GM12878 (cell line): ENCODE measurements at regions not wholly inside any gene's neighbourhood (a gene's known extent, or its start where the extent isn't known, plus 50 kb on each side); places are given as distances from the start of the nearest gene placed in this dataset.

Experiments used
- ATAC-seq: fragments of 200-7000 bp; cut with Tn5 transposase; 3 replicates; pipeline ENCODE4 v1.9.1; 2020; ENCODE audit warnings: mild to moderate bottlenecking, moderate library complexity
- BruUV-seq: library from RNA; stranded (reverse); fragments of 400-500 nt; replicated peaks from 2 replicates; lab custom pipeline; 2021; lab: Mats Ljungman, UMichigan
- CTCF ChIA-PET: fragments of 300-600 bp; sonication (Branson Sonifier 250); formaldehyde crosslinking; extraction: SDS; loops from one replicate; lab custom pipeline; 2021; ENCODE audit warnings: inconsistent platforms; lab: Yijun Ruan, JAX
- POLR2A ChIA-PET: fragments of 350-600 bp; formaldehyde crosslinking; extraction: SDS; loops from one replicate; lab custom pipeline; 2021; ENCODE audit warnings: inconsistent platforms; lab: Charles Lee
- RAD21 ChIA-PET: fragments of 300-600 bp; sonication (Branson Sonifier 250); formaldehyde crosslinking; loops from one replicate; lab custom pipeline; 2023; ENCODE audit warnings: antibody characterized with exemption; ENCODE audit not compliant: unreplicated experiment; lab: Charles Lee
- SMC1A ChIA-PET: fragments of 300-600 bp; sonication (Branson Sonifier 250); formaldehyde crosslinking; loops from one replicate; lab custom pipeline; 2023; ENCODE audit not compliant: unreplicated experiment, uncharacterized antibody; lab: Charles Lee
- DNase-seq: peaks from one replicate; pipeline ENCODE4 v3.0.0-alpha.2; 2011; ENCODE audit warnings: low read depth, low spot score
- FAIRE-seq: peaks from 3 replicates; lab custom pipeline; 2011; peaks lifted over from hg19 to GRCh38; lab: Jason Lieb, UNC
- H2AFZ ChIP-seq: 2 replicates; pipeline ENCODE4 v1.6.0; 2011; ENCODE audit warnings: low read depth, low read length, control low read depth; ENCODE audit not compliant: control insufficient read depth
- H3K27ac ChIP-seq: 2 replicates; pipeline ENCODE4 v1.5.1; 2011; ENCODE audit warnings: control low read depth; ENCODE audit not compliant: control insufficient read depth, insufficient read depth
- H3K27me3 ChIP-seq, 2 experiments: replicated peaks in 1 of 2; 2 replicates each; pipeline versions ENCODE4 v1.6.0 to v1.6.1; 2011; ENCODE audit warnings: low read length in 1 of 2; ENCODE audit not compliant: control insufficient read depth in 2 of 2, insufficient read depth in 2 of 2
- H3K36me3 ChIP-seq, 2 experiments: 2 replicates each; pipeline ENCODE4 v1.5.1; 2011; ENCODE audit warnings: low read length in 1 of 2; ENCODE audit not compliant: control insufficient read depth in 2 of 2, insufficient read depth in 2 of 2
- H3K4me1 ChIP-seq: 2 replicates; pipeline ENCODE4 v1.6.1; 2011; ENCODE audit warnings: mild to moderate bottlenecking, low read length, moderate library complexity, mixed read lengths; ENCODE audit not compliant: control insufficient read depth, insufficient read depth
- H3K4me2 ChIP-seq: 2 replicates; pipeline ENCODE4 v1.6.0; 2011; ENCODE audit warnings: control low read depth; ENCODE audit not compliant: control insufficient read depth, insufficient read depth
- H3K4me3 ChIP-seq: fragments of 200-600 bp; sonication (generic); 2 replicates; pipeline ENCODE4 v1.5.1; 2016
- H3K79me2 ChIP-seq: 2 replicates; pipeline ENCODE4 v1.6.0; 2011; ENCODE audit warnings: low read length; ENCODE audit not compliant: control insufficient read depth, insufficient read depth
- H3K9ac ChIP-seq: 2 replicates; pipeline ENCODE4 v1.8.0; 2011; ENCODE audit warnings: low read length, control low read depth, mixed read lengths; ENCODE audit not compliant: control insufficient read depth, insufficient read depth
- H3K9me3 ChIP-seq: replicated peaks from 3 replicates; pipeline ENCODE4 v1.5.1; 2011; ENCODE audit warnings: mild to moderate bottlenecking, low read length; ENCODE audit not compliant: control insufficient read depth, insufficient read depth
- H4K20me1 ChIP-seq: 2 replicates; pipeline ENCODE4 v1.6.0; 2011; ENCODE audit not compliant: control insufficient read depth, insufficient read depth
- CREM ChIP-seq: IDR thresholded peaks from 2 replicates; pipeline ENCODE4 v1.6.1; 2014; ENCODE audit warnings: antibody characterized with exemption, low read depth
- IKZF2 ChIP-seq, 2 experiments: fragments of 450-650 bp; IDR thresholded peaks; 2 replicates each; pipeline ENCODE4 v1.6.1; 2017; ENCODE audit warnings: mild to moderate bottlenecking in 2 of 2, moderate library complexity in 2 of 2
- MTA2 ChIP-seq: fragments of 450-650 bp; IDR thresholded peaks from 2 replicates; pipeline ENCODE4 v1.6.1; 2016; ENCODE audit warnings: low read depth, mild to moderate bottlenecking, moderate library complexity
- NFYA ChIP-seq: IDR thresholded peaks from 2 replicates; pipeline ENCODE4 v1.6.1; 2011; ENCODE audit warnings: low read depth, mild to moderate bottlenecking, low read length, improper control_type of control experiment, borderline replicate concordance
- NFYB ChIP-seq: IDR thresholded peaks from 2 replicates; pipeline ENCODE4 v1.6.1; 2011; ENCODE audit warnings: low read depth, mild to moderate bottlenecking, low read length, improper control_type of control experiment, moderate library complexity; ENCODE audit not compliant: insufficient read depth
- POLR2A ChIP-seq: IDR thresholded peaks from 2 replicates; pipeline ENCODE4 v1.6.1; 2011; ENCODE audit warnings: low read depth, mild to moderate bottlenecking, low read length
- POU2F2 ChIP-seq: IDR thresholded peaks from 3 replicates; pipeline ENCODE4 v1.6.1; 2011; ENCODE audit warnings: low read depth, mild to moderate bottlenecking, low read length, borderline replicate concordance
- SIN3A ChIP-seq: IDR thresholded peaks from 2 replicates; pipeline ENCODE4 v1.6.1; 2012; ENCODE audit warnings: low read depth, low read length, improper control_type of control experiment
- SREBF2 ChIP-seq: IDR thresholded peaks from 2 replicates; pipeline ENCODE4 v1.6.1; 2012; ENCODE audit warnings: mild to moderate bottlenecking, low read length
- STAT1 ChIP-seq: fragments of 450-650 bp; conservative IDR thresholded peaks from 2 replicates; pipeline ENCODE4 v1.6.1; 2014; ENCODE audit warnings: antibody characterized with exemption, mild to moderate bottlenecking
- TARDBP ChIP-seq: IDR thresholded peaks from 2 replicates; pipeline ENCODE4 v1.6.1; 2016; ENCODE audit warnings: borderline replicate concordance
- ZBTB4 ChIP-seq: fragments of 450-650 bp; formaldehyde crosslinking; IDR thresholded peaks from 2 replicates; pipeline ENCODE4 v1.4.0; 2022; ENCODE audit warnings: mild to moderate bottlenecking, moderate library complexity
- ZNF622 ChIP-seq: fragments of 450-650 bp; IDR thresholded peaks from 2 replicates; pipeline ENCODE4 v1.6.1; 2017; ENCODE audit warnings: mild to moderate bottlenecking, inconsistent platforms
- ZZZ3 ChIP-seq: IDR thresholded peaks from 2 replicates; pipeline ENCODE4 v1.6.1; 2011; ENCODE audit warnings: low read depth; ENCODE audit not compliant: control insufficient read depth, insufficient read length
- WGBS: methylation state at CpG from one replicate; pipeline ENCODE4 v1.1.6; 2016; ENCODE audit warnings: low lambda C conversion rate; ENCODE audit not compliant: insufficient replicate concordance, insufficient coverage; ENCODE audit errors: missing lambda C conversion rate; 5-methylcytosine and 5-hydroxymethylcytosine counted together
- in situ Hi-C: fragments of 300-500 bp; cut with MboI; formaldehyde crosslinking; loops from 9 replicates; pipeline ENCODE4 v1.14.3; 2018; ENCODE audit warnings: mixed read lengths
- intact Hi-C: fragments of 100-400 bp; cut with micrococcal nuclease; formaldehyde crosslinking; loops from one replicate; pipeline ENCODE4 v1.14.2; 2022; ENCODE audit not compliant: unreplicated experiment
- TF ChIP-seq, protein P1 (sequence below): fragments of 450-650 bp; conservative IDR thresholded peaks from 2 replicates; pipeline ENCODE4 v1.6.1; 2017; ENCODE audit warnings: mild to moderate bottlenecking, moderate library complexity

DNA sequence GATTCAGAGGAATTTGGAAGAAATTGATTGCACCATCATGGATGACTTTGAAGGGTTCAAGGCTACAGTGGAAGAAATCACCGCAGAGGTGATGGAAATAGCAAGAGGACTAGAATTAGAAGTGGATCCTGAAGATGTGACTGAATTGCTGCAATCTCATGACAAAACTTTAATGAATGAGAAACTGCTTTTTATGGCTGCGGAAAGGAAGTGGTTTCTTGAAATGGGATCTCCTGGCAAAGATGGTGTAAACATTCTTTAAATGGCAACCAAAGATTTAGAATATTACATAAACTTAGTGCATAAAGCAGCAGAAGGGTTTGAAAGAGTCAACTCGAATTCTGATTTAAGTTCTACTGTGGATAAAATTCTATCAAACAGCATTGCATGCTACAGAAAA, 698.6 kb downstream of the PLA2G4A start:
- Histone ChIP-seq H2AFZ (no peak overlapping the region), H3K79me2 (no peaks in the 10 kb centered on the region), H3K4me3 (no peak overlapping the region), H3K9ac (no peak overlapping the region), H3K36me3 (no peaks in the 10 kb centered on the region), H3K27me3 (no peaks in the 10 kb centered on the region), H3K9me3 (no peaks in the 10 kb centered on the region), H3K4me2 (no peak overlapping the region), H3K4me1 (no peaks in the 10 kb centered on the region), H3K27ac (no peak overlapping the region), H4K20me1 (no peaks in the 10 kb centered on the region)
- ChIA-PET CTCF (no interaction called here), SMC1A (no interaction called here), POLR2A (no interaction called here), RAD21 (no interaction called here)
- TF ChIP-seq STAT1 = no peak
- FAIRE-seq (no peak), ATAC-seq (no peak), DNase-seq (no peak)
- 18% methylated on average over 3 of the region's 3 CpGs for WGBS
- intact Hi-C loops = no loop called here
- BruUV-seq = no TSS peak
- in situ Hi-C loops = no loop called here

DNA sequence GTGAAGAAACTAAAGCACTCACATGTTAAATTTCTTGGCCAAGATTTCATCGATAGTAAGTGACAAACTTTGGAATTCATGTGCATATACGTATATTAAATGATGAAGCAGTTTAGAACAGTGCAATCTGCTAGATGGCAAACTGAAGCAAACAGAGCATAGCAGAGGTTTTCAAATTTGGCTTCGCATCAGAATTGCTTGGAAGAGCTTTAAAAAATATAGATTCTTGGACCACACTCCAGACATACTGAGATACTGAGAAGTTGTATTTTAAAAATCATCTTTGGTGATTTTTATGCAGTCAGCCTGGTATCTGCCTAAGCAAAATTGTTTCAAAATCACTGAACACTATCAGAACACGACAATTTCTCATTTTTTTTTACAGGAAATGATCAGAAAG, 709.2 kb downstream of the PLA2G4A start:
- CTCF ChIA-PET = no interaction called here
- Histone ChIP-seq H3K9ac (no peak overlapping the region), H3K4me2 (no peak overlapping the region), H3K4me3 (no peak overlapping the region), H3K9me3 (no peaks in the 10 kb centered on the region), H3K79me2 (no peaks in the 10 kb centered on the region), H3K27me3 (no peaks in the 10 kb centered on the region), H4K20me1 (no peaks in the 10 kb centered on the region), H3K36me3 (no peaks in the 10 kb centered on the region), H3K27ac (no peak overlapping the region), H2AFZ (no peak overlapping the region), H3K4me1 (no peaks in the 10 kb centered on the region)
- BruUV-seq = no TSS peak
- no peak for FAIRE-seq
- ATAC-seq = no peak
- intact Hi-C loops (no loop called here), in situ Hi-C loops (no loop called here)
- SMC1A ChIA-PET = no interaction called here
- POLR2A ChIA-PET = no interaction called here
- RAD21 ChIA-PET = no interaction called here
- DNase-seq = no peak
- WGBS = 32% methylated on average over 4 of the region's 4 CpGs
- TF ChIP-seq SREBF2 = no peak
- no peak for TF ChIP-seq NFYA
- TF ChIP-seq, protein P1, sequence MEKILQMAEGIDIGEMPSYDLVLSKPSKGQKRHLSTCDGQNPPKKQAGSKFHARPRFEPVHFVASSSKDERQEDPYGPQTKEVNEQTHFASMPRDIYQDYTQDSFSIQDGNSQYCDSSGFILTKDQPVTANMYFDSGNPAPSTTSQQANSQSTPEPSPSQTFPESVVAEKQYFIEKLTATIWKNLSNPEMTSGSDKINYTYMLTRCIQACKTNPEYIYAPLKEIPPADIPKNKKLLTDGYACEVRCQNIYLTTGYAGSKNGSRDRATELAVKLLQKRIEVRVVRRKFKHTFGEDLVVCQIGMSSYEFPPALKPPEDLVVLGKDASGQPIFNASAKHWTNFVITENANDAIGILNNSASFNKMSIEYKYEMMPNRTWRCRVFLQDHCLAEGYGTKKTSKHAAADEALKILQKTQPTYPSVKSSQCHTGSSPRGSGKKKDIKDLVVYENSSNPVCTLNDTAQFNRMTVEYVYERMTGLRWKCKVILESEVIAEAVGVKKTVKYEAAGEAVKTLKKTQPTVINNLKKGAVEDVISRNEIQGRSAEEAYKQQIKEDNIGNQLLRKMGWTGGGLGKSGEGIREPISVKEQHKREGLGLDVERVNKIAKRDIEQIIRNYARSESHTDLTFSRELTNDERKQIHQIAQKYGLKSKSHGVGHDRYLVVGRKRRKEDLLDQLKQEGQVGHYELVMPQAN = no peak
- no peak for TF ChIP-seq IKZF2 (IDR thresholded peaks at IDR 0.05)
- no peak for TF ChIP-seq TARDBP
- no peak for TF ChIP-seq POLR2A
- no peak for TF ChIP-seq CREM
- no peak for TF ChIP-seq MTA2
- no peak for TF ChIP-seq ZNF622
- no peak for TF ChIP-seq NFYB
- no peak for TF ChIP-seq SIN3A
- no peak for TF ChIP-seq ZZZ3
- TF ChIP-seq ZBTB4 = no peak
- no peak for TF ChIP-seq POU2F2
